H9 (cell line): ENCODE measurements at regions not wholly inside any gene's neighbourhood (a gene's known extent, or its start where the extent isn't known, plus 50 kb on each side); places are given as distances from the start of the nearest gene placed in this dataset.

Experiments
- DNase-seq: peaks from one replicate; pipeline ENCODE4 v3.0.0-alpha.2; 2017
- H2AFZ ChIP-seq: one replicate; pipeline ENCODE4 v1.6.1; 2013; ENCODE audit warnings: mild to moderate bottlenecking, low read length, control low read depth, moderate library complexity
- H2AK5ac ChIP-seq: 2 replicates; pipeline ENCODE4 v1.6.1; 2013; ENCODE audit warnings: low read length, control low read depth, mixed read lengths; ENCODE audit not compliant: insufficient read length
- H2BK120ac ChIP-seq: one replicate; pipeline ENCODE4 v1.6.1; 2013; ENCODE audit warnings: low read depth, mild to moderate bottlenecking, low read length, control low read depth, inconsistent platforms; ENCODE audit not compliant: poor library complexity, severe bottlenecking
- H2BK12ac ChIP-seq: 2 replicates; pipeline ENCODE4 v1.6.1; 2013; ENCODE audit warnings: low read length, control low read depth, mixed read lengths, low read depth; ENCODE audit not compliant: insufficient read length
- H2BK15ac ChIP-seq: 2 replicates; pipeline ENCODE4 v1.6.1; 2013; ENCODE audit warnings: low read depth, low read length, control low read depth
- H2BK20ac ChIP-seq: one replicate; pipeline ENCODE4 v1.6.1; 2013; ENCODE audit warnings: low read depth, mild to moderate bottlenecking, low read length, control low read depth, inconsistent platforms; ENCODE audit not compliant: poor library complexity, severe bottlenecking
- H2BK5ac ChIP-seq: 2 replicates; pipeline ENCODE4 v1.6.1; 2013; ENCODE audit warnings: low read length, control low read depth, mixed read lengths; ENCODE audit not compliant: insufficient read length
- H3K14ac ChIP-seq: 2 replicates; pipeline ENCODE4 v1.6.1; 2013; ENCODE audit warnings: low read length, control low read depth; ENCODE audit not compliant: insufficient read depth
- H3K18ac ChIP-seq: 2 replicates; pipeline ENCODE4 v1.6.1; 2013; ENCODE audit warnings: low read depth, mild to moderate bottlenecking, mixed read lengths, low read length, control low read depth; ENCODE audit not compliant: insufficient read length
- H3K23ac ChIP-seq: 2 replicates; pipeline ENCODE4 v1.6.1; 2013; ENCODE audit warnings: low read length, control low read depth, mixed read lengths, low read depth; ENCODE audit not compliant: insufficient read length
- H3K23me2 ChIP-seq: 2 replicates; pipeline ENCODE4 v1.6.1; 2013; ENCODE audit warnings: low read depth, mild to moderate bottlenecking, mixed read lengths, low read length, control low read depth; ENCODE audit not compliant: insufficient read length, poor library complexity, severe bottlenecking
- H3K27ac ChIP-seq: 2 replicates; pipeline ENCODE4 v1.5.1; 2013; ENCODE audit warnings: low read length, control low read depth, mixed read lengths, low read depth; ENCODE audit not compliant: insufficient read length
- H3K27me3 ChIP-seq: 2 replicates; pipeline ENCODE4 v1.6.1; 2013; ENCODE audit warnings: low read length, control low read depth, inconsistent platforms; ENCODE audit not compliant: insufficient read depth
- H3K4ac ChIP-seq: 2 replicates; pipeline ENCODE4 v1.6.1; 2013; ENCODE audit warnings: low read depth, mild to moderate bottlenecking, control low read depth, inconsistent platforms, low read length, moderate library complexity
- H3K4me1 ChIP-seq: 2 replicates; pipeline ENCODE4 v1.6.1; 2013; ENCODE audit warnings: low read length, control low read depth, inconsistent platforms; ENCODE audit not compliant: insufficient read depth
- H3K4me2 ChIP-seq: 2 replicates; pipeline ENCODE4 v1.6.1; 2013; ENCODE audit warnings: low read length, control low read depth, mixed read lengths; ENCODE audit not compliant: insufficient read length, insufficient read depth
- H3K56ac ChIP-seq: 2 replicates; pipeline ENCODE4 v1.6.1; 2013; ENCODE audit warnings: low read depth, mild to moderate bottlenecking, mixed read lengths, low read length, control low read depth; ENCODE audit not compliant: insufficient read length
- H3K79me1 ChIP-seq: 2 replicates; pipeline ENCODE4 v1.6.1; 2013; ENCODE audit warnings: low read depth, mild to moderate bottlenecking, moderate library complexity, low read length, control low read depth, inconsistent platforms; ENCODE audit not compliant: insufficient read depth, poor library complexity, severe bottlenecking
- H3K79me2 ChIP-seq: 2 replicates; pipeline ENCODE4 v1.6.1; 2013; ENCODE audit warnings: low read length, control low read depth, inconsistent platforms; ENCODE audit not compliant: insufficient read depth
- H3K9ac ChIP-seq: 2 replicates; pipeline ENCODE4 v1.6.1; 2013; ENCODE audit warnings: low read length, control low read depth, mixed read lengths; ENCODE audit not compliant: insufficient read length; ENCODE audit errors: extremely low read depth
- H3K9me3 ChIP-seq: one replicate; pipeline ENCODE4 v1.6.1; 2013; ENCODE audit warnings: low read depth, low read length, inconsistent platforms; ENCODE audit not compliant: control insufficient read depth
- H3T11ph ChIP-seq: one replicate; pipeline ENCODE4 v1.6.1; 2013; ENCODE audit warnings: mild to moderate bottlenecking, low read length, control low read depth, inconsistent platforms
- H4K20me1 ChIP-seq: one replicate; pipeline ENCODE4 v1.6.1; 2013; ENCODE audit not compliant: control insufficient read depth, insufficient read length, insufficient read depth
- H4K5ac ChIP-seq: 2 replicates; pipeline ENCODE4 v1.6.1; 2013; ENCODE audit warnings: low read depth, mild to moderate bottlenecking, mixed read lengths, low read length, control low read depth; ENCODE audit not compliant: insufficient read length
- H4K8ac ChIP-seq: replicated peaks from 2 replicates; pipeline ENCODE4 v1.6.1; 2013; ENCODE audit warnings: low read length, control low read depth, mixed read lengths, low read depth; ENCODE audit not compliant: insufficient read length
- H4K91ac ChIP-seq: 2 replicates; pipeline ENCODE4 v1.6.1; 2013; ENCODE audit warnings: low read depth, mild to moderate bottlenecking, moderate library complexity, mixed read lengths, low read length, control low read depth; ENCODE audit not compliant: insufficient read length
- H3K27ac Mint-ChIP-seq, 3 experiments: 2 replicates in 2 of 3; 3 replicates in 1 of 3; pipeline ENCODE4 v1.8.0; 2020 to 2021; ENCODE audit warnings: mixed read lengths in 3 of 3, mild to moderate bottlenecking in 1 of 3, moderate library complexity in 1 of 3
- H3K27me3 Mint-ChIP-seq: 2 replicates; pipeline ENCODE4 v1.8.0; 2021; ENCODE audit warnings: low read depth, mild to moderate bottlenecking, moderate library complexity, mixed read lengths
- H3K36me3 Mint-ChIP-seq, 3 experiments: 2 replicates in 2 of 3; 3 replicates in 1 of 3; pipeline ENCODE4 v1.8.0; 2020 to 2021; ENCODE audit warnings: low read depth in 3 of 3, mixed read lengths in 3 of 3; ENCODE audit not compliant: insufficient read depth in 1 of 3
- H3K4me1 Mint-ChIP-seq, 2 experiments: 2 replicates each; pipeline ENCODE4 v1.8.0; 2020; ENCODE audit warnings: mixed read lengths in 2 of 2
- H3K4me3 Mint-ChIP-seq, 2 experiments: 2 replicates in 1 of 2; 3 replicates in 1 of 2; pipeline ENCODE4 v1.8.0; 2020 to 2021; ENCODE audit warnings: mild to moderate bottlenecking in 2 of 2, mixed read lengths in 2 of 2, moderate library complexity in 1 of 2
- H3K9me3 Mint-ChIP-seq, 2 experiments: 2 replicates in 1 of 2; 3 replicates in 1 of 2; pipeline ENCODE4 v1.8.0; 2020; ENCODE audit warnings: mild to moderate bottlenecking in 2 of 2, mixed read lengths in 2 of 2, moderate library complexity in 1 of 2
- WGBS: extraction: QIAGEN DNeasy Blood & Tissue Kit; methylation state at CpG from one replicate; pipeline ENCODE4 v1.1.7; 2013; ENCODE audit warnings: missing lambda C conversion rate, low lambda C conversion rate, mixed read lengths; ENCODE audit not compliant: insufficient read length; ENCODE audit errors: extremely low coverage; 5-methylcytosine and 5-hydroxymethylcytosine counted together
- TF ChIP-seq, protein P1 (sequence below): fragments of 200-600 bp; sonication (generic); conservative IDR thresholded peaks from 3 replicates; pipeline ENCODE4 v1.8.0; 2021; ENCODE audit warnings: antibody characterized with exemption, mild to moderate bottlenecking

- WGBS = no CpG with 5 or more reads among the region's 1 CpG
- no peaks in the 10 kb centered on the region; a peak in 1 of 4 replicates for H3K4me1 Mint-ChIP-seq
Measured at GRCh38 chr20:60466687-60467022, 508.4 kb downstream of the CDH26 start.

More at GRCh38 chr20:60466687-60467022, 508.4 kb downstream of the CDH26 start:
- Histone ChIP-seq H3K9ac (no peak overlapping the region), H2AK5ac (no peak overlapping the region), H3K9me3 (no peaks in the 10 kb centered on the region), H4K8ac (no peak overlapping the region), H2BK5ac (no peak overlapping the region), H2BK15ac (no peak overlapping the region), H3K4me2 (no peak overlapping the region), H2AFZ (no peak overlapping the region), H3K79me1 (no peaks in the 10 kb centered on the region), H3K18ac (no peak overlapping the region), H2BK12ac (no peak overlapping the region), H3K56ac (no peak overlapping the region), H4K5ac (no peak overlapping the region), H4K20me1 (no peaks in the 10 kb centered on the region), H3K4ac (no peak overlapping the region), H3K4me1 (no peaks in the 10 kb centered on the region), H3K27ac (no peak overlapping the region), H2BK120ac (no peak overlapping the region), H3K23ac (no peak overlapping the region), H2BK20ac (no peak overlapping the region), H3K79me2 (no peaks in the 10 kb centered on the region), H3K27me3 (no peaks in the 10 kb centered on the region), H3T11ph (no peak overlapping the region), H3K14ac (no peak overlapping the region), H3K23me2 (no peaks in the 10 kb centered on the region), H4K91ac (no peak overlapping the region)
- Mint-ChIP-seq H3K9me3 (0 out of 5 replicates have a peak, but pooled peaks cover 0 to 1% of the 10 kb centered on the region in 2 experiments), H3K27me3 (peaks cover 10% of the 10 kb centered on the region; the same call in 1 of the 2 replicates), H3K36me3 (no peaks in the 10 kb centered on the region), H3K4me3 (no peak overlapping the region), H3K27ac (no peak overlapping the region)
- TF ChIP-seq, protein P1, sequence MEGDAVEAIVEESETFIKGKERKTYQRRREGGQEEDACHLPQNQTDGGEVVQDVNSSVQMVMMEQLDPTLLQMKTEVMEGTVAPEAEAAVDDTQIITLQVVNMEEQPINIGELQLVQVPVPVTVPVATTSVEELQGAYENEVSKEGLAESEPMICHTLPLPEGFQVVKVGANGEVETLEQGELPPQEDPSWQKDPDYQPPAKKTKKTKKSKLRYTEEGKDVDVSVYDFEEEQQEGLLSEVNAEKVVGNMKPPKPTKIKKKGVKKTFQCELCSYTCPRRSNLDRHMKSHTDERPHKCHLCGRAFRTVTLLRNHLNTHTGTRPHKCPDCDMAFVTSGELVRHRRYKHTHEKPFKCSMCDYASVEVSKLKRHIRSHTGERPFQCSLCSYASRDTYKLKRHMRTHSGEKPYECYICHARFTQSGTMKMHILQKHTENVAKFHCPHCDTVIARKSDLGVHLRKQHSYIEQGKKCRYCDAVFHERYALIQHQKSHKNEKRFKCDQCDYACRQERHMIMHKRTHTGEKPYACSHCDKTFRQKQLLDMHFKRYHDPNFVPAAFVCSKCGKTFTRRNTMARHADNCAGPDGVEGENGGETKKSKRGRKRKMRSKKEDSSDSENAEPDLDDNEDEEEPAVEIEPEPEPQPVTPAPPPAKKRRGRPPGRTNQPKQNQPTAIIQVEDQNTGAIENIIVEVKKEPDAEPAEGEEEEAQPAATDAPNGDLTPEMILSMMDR = no peak
- DNase-seq = no peak
